NOMO-1 treated with DMSO at 0.1 percent for 48 hours (cell line): ENCODE measurements at regions not wholly inside any gene's neighbourhood (a gene's known extent, or its start where the extent isn't known, plus 50 kb on each side); places are given as distances from the start of the nearest gene placed in this dataset.
A peak's percentile ranks its signal among the peaks of the same experiment; 100 is the strongest.
"Not testable (repeated sequence)": the region's sequence is repeated elsewhere in the genome, so short reads cannot be mapped to it uniquely, and the experiment has no call there.

Experiments used
- DNase-seq: peaks from one replicate; lab custom pipeline; 2025; ENCODE audit not compliant: unreplicated experiment; lab: John Stamatoyannopoulos, UW

- no peak for DNase-seq
These were observed 90.6 kb upstream of the STOX2 start for GRCh38 chr4:183814461-183814860.

GRCh38 chr4:183816077-183816476 lies 89.0 kb upstream of the STOX2 start:
- no peak for DNase-seq

GRCh38 chr4:183816882-183817509 lies 88.1 kb upstream of the STOX2 start:
- DNase-seq, result no peak

GRCh38 chr4:183818591-183818990 lies 86.5 kb upstream of the STOX2 start:
- not testable (repeated sequence) for DNase-seq

GRCh38 chr4:183821076-183821853 lies 83.8 kb upstream of the STOX2 start:
- DNase-seq, result no peak

GRCh38 chr4:183823434-183823833 lies 81.7 kb upstream of the STOX2 start:
- DNase-seq, result no peak

- no peak for DNase-seq
These were observed 79.8 kb upstream of the STOX2 start for GRCh38 chr4:183825346-183825745.

GRCh38 chr4:183826461-183826860 lies 78.6 kb upstream of the STOX2 start:
- no peak for DNase-seq

- peak; percentile 2 for DNase-seq
These were observed 77.0 kb upstream of the STOX2 start for GRCh38 chr4:183828125-183828524.

GRCh38 chr4:183828839-183829238 lies 76.3 kb upstream of the STOX2 start:
- no peak for DNase-seq

GRCh38 chr4:183830438-183830985 lies 74.6 kb upstream of the STOX2 start:
- DNase-seq, result peak; percentile 60

GRCh38 chr4:183831026-183831446 lies 74.1 kb upstream of the STOX2 start:
- DNase-seq, result no peak

- DNase-seq, result peak; percentile 50
These were observed 73.4 kb upstream of the STOX2 start for GRCh38 chr4:183831683-183832082.

GRCh38 chr4:183832776-183833450 lies 72.2 kb upstream of the STOX2 start:
- DNase-seq, result peak; percentile 80

GRCh38 chr4:183834252-183834651 lies 70.9 kb upstream of the STOX2 start:
- no peak for DNase-seq

- no peak for DNase-seq
These were observed 67.9 kb upstream of the STOX2 start for GRCh38 chr4:183837222-183837621.

GRCh38 chr4:183838987-183839712 lies 66.0 kb upstream of the STOX2 start:
- peak; percentile 25 for DNase-seq

GRCh38 chr4:183840311-183840710 lies 64.8 kb upstream of the STOX2 start:
- DNase-seq, result peak; percentile 73

- no peak for DNase-seq
These were observed 64.1 kb upstream of the STOX2 start for GRCh38 chr4:183841001-183841400.

- DNase-seq, result no peak
These were observed 63.0 kb upstream of the STOX2 start for GRCh38 chr4:183842129-183842528.

GRCh38 chr4:183843248-183843671 lies 61.8 kb upstream of the STOX2 start:
- DNase-seq, result no peak
